HG03097 (cell line): ENCODE measurements at regions not wholly inside any gene's neighbourhood (a gene's known extent, or its start where the extent isn't known, plus 50 kb on each side); places are given as distances from the start of the nearest gene placed in this dataset.

Source experiments
- ATAC-seq: cut with Tn5 transposase; IDR thresholded peaks from one replicate; pipeline ENCODE4 v1.9.1; 2021; ENCODE audit not compliant: unreplicated experiment, low FRiP score

- no peak for ATAC-seq
Measured at GRCh38 chr14:98726585-98727405, 545.2 kb downstream of the BCL11B start.

GRCh38 chr14:98728024-98728423 lies 544.0 kb downstream of the BCL11B start:
- ATAC-seq, result no peak

GRCh38 chr14:98728836-98729235 lies 543.2 kb downstream of the BCL11B start:
- no peak for ATAC-seq

DNA sequence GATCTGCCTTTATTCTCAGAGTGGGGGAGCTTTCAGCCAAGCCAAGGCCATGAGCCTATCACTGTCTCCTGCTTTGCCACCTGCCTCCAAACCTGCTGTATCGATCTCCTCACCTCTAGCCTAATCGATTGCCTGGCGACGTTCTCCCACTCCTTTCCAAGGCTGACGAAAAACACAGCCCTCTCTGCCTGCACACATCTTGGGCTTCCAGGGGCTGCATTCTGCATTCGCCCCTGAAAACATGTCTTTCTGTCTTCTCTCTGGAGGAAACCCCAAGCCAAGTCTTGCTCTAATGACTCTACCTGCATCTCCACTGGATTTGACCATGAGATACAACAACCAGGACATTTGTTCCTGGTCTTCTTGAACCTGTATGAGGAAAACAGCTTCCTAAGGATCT lies 540.7 kb downstream of the BCL11B start:
- no peak for ATAC-seq

DNA sequence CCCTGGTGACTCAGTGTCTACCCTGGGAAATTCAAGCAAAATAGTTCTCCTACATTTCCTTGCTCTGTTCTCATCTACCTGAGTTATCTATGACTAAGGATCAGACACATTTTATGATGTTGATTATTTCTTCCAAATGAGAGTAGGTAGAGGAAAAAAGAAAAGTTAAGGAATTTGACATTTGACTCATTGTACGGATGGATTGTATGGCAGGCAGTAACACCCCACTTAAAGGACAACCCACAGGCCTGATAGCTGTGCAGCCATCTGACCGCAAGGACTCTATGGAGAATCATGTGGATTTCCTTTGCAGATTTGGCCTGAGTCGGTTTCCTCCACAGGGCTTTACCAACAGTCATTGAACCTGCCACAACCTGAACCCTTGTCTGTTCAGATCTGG lies 540.3 kb downstream of the BCL11B start:
- ATAC-seq, result no peak

DNA sequence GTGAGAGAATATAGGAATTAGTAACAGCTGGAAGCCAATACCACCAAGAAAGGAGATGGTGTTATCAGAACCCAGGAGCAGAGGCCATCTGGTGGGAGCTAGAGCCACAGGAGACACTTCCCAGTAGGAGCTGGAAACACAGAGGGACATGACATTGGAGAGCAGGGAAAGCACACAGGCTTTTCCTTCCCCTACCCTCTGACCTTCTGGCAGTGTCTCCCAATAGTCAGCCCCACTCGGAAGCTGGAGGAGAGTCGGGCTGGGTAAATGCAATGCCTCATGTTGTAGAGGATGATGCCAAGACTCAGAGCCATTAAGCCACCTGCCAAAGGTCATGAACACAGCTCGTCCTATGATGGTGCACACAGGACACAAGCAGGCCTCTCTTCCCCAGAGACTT lies 538.5 kb downstream of the BCL11B start:
- no peak for ATAC-seq

GRCh38 chr14:98736701-98737338 lies 535.2 kb downstream of the BCL11B start:
- ATAC-seq, result no peak

GRCh38 chr14:98741523-98741922 lies 530.5 kb downstream of the BCL11B start:
- ATAC-seq, result no peak

DNA sequence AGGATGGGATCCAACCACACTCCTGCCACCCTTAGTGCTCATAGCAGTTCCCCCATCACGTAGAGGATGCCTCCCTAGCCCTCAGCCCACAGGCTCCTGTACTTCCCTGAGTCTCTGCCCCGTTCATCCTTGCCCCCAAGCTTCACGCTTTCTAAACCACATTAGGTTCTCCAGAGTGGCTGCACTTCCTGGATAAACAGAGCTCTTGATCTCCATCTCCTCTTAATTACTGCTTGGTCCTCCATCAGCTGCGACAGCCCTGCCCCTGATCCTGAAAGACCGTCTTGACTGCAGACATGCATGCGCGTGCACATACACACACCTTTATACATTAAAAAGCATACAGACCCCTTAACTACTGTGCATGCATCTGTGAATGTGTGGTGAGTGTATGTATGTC lies 530.0 kb downstream of the BCL11B start:
- no peak for ATAC-seq

GRCh38 chr14:98743536-98743935 lies 528.5 kb downstream of the BCL11B start:
- ATAC-seq, result no peak

- no peak for ATAC-seq
Measured at GRCh38 chr14:98748966-98749365, 523.0 kb downstream of the BCL11B start.

DNA sequence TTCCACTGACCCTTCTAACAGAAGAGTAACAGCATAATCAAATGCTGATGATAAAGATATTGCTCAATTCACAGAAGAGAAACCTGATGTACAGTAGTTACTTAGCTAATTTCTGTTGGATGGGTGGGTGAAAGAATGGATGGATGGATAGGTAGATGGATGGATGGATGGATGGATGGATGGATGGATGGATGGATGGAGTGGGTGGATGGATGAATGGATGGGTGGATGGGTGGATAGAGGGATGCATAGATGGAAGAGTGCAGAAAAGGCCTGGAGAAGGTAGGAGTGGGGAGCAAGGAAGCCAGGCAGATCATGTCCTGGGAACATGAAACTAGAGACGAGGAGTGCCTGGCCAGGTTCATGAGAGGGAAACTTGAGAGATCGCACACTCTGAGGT lies 520.9 kb downstream of the BCL11B start:
- ATAC-seq, result no peak

DNA sequence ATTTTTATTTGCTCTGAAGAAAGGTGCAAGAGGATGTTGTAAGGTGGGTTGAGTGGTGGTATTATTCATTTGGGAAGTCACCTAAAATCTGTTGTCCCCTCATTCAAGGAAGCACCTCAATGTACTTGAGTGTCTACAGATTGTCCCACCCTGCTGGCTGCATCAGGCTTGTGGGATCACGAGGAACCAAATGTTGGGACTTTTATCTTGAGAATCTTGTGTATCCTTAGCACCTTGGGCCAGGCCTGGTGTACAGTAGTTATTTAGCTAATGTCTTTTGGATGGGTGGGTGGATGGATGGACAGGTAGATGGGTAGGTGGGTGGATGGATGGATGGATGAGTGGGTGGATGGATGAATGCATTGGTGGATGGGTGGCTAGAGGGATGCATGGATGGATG lies 519.3 kb downstream of the BCL11B start:
- ATAC-seq, result no peak

- no peak for ATAC-seq
Measured at GRCh38 chr14:98754343-98755020, 517.5 kb downstream of the BCL11B start.

GRCh38 chr14:98756749-98757148 lies 515.2 kb downstream of the BCL11B start:
- no peak for ATAC-seq

GRCh38 chr14:98758440-98758839 lies 513.6 kb downstream of the BCL11B start:
- ATAC-seq, result no peak

DNA sequence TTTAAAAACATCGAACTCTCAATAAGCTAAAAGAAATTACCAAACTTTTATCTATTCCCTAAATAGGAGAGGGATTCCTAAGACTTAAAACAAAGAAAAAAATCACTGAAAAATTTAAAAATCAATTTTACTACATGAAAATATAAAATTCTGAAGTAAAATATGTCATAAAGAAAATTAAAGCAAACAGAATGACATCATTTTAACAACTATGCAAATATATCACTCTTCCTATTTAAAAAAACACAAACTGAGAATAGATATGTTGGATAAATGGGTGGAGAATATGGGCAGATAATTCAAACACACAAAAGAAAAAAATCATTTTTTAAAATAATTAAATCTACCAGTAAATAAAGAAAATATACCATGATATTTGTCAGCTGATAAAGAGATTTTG lies 510.0 kb downstream of the BCL11B start:
- ATAC-seq, result no peak

- ATAC-seq, result no peak
Measured at GRCh38 chr14:98766818-98767217, 505.2 kb downstream of the BCL11B start.

DNA sequence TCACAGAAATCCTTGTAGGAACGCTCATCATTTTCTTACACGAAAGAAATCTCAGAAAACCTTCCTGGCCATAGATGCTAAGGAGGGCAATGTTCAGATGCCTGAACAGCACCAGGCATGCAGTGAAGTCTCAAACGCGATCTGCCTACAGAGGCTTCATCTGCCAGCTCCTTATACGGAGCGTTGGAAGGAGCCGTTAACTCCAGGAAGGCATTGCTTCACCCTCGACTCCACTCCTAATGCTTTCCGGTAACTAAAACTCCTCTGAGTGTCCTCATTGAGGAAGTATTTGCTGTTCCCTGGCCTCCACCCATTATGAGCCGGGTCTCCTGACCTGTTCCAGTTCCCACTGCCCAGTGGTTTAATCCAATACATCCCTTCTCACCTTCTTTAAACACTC lies 502.7 kb downstream of the BCL11B start:
- no peak for ATAC-seq

DNA sequence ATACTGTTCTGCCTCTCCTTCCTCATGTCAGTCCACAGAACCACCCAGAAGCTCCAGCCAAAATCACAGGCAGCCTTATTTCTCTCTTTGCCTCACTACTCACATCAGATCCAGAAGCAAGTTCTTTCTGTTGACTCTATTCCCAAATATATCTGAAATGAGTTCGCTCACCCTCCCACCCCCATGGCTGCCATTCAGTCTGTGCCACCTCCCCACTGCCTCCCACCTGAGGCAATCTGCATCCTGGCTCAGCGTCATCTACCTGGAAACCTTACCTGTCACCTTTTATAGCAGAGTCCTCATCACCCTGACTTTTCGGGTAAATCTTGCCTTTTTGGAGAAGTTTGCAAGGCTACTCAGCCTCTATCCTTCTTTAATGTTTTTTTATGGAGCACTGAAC lies 501.8 kb downstream of the BCL11B start:
- no peak for ATAC-seq

GRCh38 chr14:98773814-98774213 lies 498.2 kb downstream of the BCL11B start:
- ATAC-seq, result no peak

GRCh38 chr14:98775892-98776291 lies 496.1 kb downstream of the BCL11B start:
- no peak for ATAC-seq
